Peyer's patch (tissue), 4 donors: ENCODE measurements at regions not wholly inside any gene's neighbourhood (a gene's known extent, or its start where the extent isn't known, plus 50 kb on each side); places are given as distances from the start of the nearest gene placed in this dataset.

Source experiments
- DNase-seq, 3 donors: peaks; one replicate each; pipeline ENCODE4 v3.0.0-alpha.2; 2017 to 2019
- H3K27ac ChIP-seq, 4 donors: fragments of 200-600 bp; sonication (generic); one replicate each; pipeline ENCODE4 v1.5.1; 2016 to 2019
- H3K27me3 ChIP-seq, 2 donors: fragments of 200-600 bp; sonication (generic); one replicate each; pipeline ENCODE4 v1.5.1; 2019
- H3K36me3 ChIP-seq, 3 donors: fragments of 200-600 bp; sonication (generic); one replicate each; pipeline ENCODE4 v1.5.1; 2016 to 2019
- H3K4me1 ChIP-seq, 4 donors: fragments of 200-600 bp; sonication (generic); one replicate each; pipeline ENCODE4 v1.5.1; 2016 to 2019
- H3K4me3 ChIP-seq, 4 donors: fragments of 200-600 bp; sonication (generic); 1 replicate in 3 of 4; 2 replicates in 1 of 4; pipeline ENCODE4 v1.5.1; 2016 to 2019; ENCODE audit warnings: mild to moderate bottlenecking in 1 of 4
- H3K9me3 ChIP-seq, 4 donors: fragments of 200-600 bp; sonication (generic); one replicate each; pipeline ENCODE4 v1.5.1; 2016 to 2019; ENCODE audit warnings: mild to moderate bottlenecking in 1 of 4
- POLR2A ChIP-seq, 2 donors: fragments of 450-650 bp; IDR thresholded peaks; one replicate each; pipeline ENCODE4 v1.5.1; 2017; ENCODE audit warnings: antibody characterized with exemption in 2 of 2, mild to moderate bottlenecking in 2 of 2, moderate library complexity in 2 of 2
- TF ChIP-seq, protein P1 (sequence below), 6 experiments: fragments of 450-650 bp in 4 of 6; fragments of 200-600 bp in 2 of 6; sonication (generic) in 1 of 6; IDR thresholded peaks; one replicate each; pipeline ENCODE4 v1.5.1; 2017 to 2019; ENCODE audit warnings: antibody characterized with exemption in 6 of 6, mild to moderate bottlenecking in 3 of 6, moderate library complexity in 1 of 6

- Histone ChIP-seq H3K9me3 (no peaks in the 10 kb centered on the region), H3K4me1 (no peaks in the 10 kb centered on the region), H3K27me3 (peaks cover 0 to 3% of the 10 kb centered on the region in 2 donors), H3K4me3 (no peak overlapping the region), H3K36me3 (no peaks in the 10 kb centered on the region), H3K27ac (no peak overlapping the region)
- DNase-seq, result no peak
- no peak for TF ChIP-seq POLR2A (IDR thresholded peaks at IDR 0.05)
- TF ChIP-seq, protein P1, sequence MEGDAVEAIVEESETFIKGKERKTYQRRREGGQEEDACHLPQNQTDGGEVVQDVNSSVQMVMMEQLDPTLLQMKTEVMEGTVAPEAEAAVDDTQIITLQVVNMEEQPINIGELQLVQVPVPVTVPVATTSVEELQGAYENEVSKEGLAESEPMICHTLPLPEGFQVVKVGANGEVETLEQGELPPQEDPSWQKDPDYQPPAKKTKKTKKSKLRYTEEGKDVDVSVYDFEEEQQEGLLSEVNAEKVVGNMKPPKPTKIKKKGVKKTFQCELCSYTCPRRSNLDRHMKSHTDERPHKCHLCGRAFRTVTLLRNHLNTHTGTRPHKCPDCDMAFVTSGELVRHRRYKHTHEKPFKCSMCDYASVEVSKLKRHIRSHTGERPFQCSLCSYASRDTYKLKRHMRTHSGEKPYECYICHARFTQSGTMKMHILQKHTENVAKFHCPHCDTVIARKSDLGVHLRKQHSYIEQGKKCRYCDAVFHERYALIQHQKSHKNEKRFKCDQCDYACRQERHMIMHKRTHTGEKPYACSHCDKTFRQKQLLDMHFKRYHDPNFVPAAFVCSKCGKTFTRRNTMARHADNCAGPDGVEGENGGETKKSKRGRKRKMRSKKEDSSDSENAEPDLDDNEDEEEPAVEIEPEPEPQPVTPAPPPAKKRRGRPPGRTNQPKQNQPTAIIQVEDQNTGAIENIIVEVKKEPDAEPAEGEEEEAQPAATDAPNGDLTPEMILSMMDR (IDR thresholded peaks at IDR 0.05), result no peak
Observed at GRCh38 chr18:2303517-2304238, 267.6 kb downstream of the METTL4 start.

DNA sequence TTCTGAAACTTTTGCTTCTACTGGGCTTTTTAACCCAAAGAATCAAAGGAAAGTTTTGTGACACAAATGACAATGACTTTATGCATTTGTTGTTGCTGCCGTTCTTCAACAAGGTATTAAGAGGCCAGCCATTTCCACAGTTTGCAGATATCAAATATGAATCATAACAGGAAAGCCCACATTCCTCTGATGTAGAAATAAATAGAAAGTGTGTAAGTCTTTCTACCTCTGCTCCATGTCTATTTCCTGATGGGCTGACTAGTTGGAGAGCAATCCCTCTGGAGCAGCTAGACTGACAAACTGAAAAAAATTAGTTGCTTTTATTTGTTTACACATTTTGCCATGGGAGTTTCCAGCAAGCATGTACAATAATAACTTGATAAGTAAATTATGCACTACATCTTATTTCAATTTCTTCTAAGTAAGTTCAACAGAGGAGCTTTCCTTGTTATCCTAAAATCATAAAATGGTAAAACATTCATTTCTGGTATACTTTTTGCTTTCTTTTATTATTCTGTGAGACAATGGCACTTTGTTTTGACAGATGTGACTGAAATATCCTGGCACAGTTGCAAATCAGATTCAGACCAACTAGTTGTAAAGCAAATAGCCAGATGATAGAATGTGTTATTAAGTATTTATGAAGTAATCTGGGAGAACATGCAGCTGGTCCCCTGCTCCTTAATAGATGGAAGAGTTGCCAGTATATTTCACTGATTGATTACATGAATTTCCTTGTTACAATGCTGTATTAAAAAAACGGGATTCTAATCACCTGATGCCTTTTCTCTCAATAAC lies 266.7 kb downstream of the METTL4 start:
- Histone ChIP-seq H3K4me1 (no peaks in the 10 kb centered on the region), H3K9me3 (no peaks in the 10 kb centered on the region), H3K36me3 (no peaks in the 10 kb centered on the region), H3K27me3 (peaks cover 0 to 3% of the 10 kb centered on the region in 2 donors), H3K27ac (no peak overlapping the region), H3K4me3 (no peak overlapping the region)
- TF ChIP-seq POLR2A (IDR thresholded peaks at IDR 0.05), result no peak
- TF ChIP-seq, protein P1 (IDR thresholded peaks at IDR 0.05), result no peak
- DNase-seq, result no peak

DNA sequence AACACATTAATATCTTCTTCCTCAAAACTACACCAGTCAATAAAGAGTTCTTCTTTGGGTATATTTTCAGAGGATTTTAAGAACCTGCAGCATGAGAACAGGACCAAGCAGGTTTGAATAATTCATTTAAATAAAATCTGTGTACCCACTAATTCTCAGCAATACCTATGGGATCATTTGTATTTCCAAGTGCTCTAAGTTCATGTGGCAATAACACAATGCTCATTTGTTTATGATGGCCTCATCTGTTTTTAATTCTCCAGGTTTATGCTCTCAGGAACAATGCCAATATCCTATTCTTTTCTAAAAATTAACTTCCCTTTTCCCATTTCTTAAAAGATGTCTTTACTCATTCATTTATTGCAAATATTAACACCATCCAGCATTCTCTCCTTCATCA lies 264.7 kb downstream of the METTL4 start:
- no peak for TF ChIP-seq POLR2A (IDR thresholded peaks at IDR 0.05)
- TF ChIP-seq, protein P1 (IDR thresholded peaks at IDR 0.05), result no peak
- peaks cover 0 to 3% of the 10 kb centered on the region in 2 donors for H3K27me3 ChIP-seq
- no peak overlapping the region for H3K4me3 ChIP-seq
- H3K4me1 ChIP-seq, result no peaks in the 10 kb centered on the region
- no peaks in the 10 kb centered on the region for H3K36me3 ChIP-seq
- DNase-seq, result no peak
- H3K27ac ChIP-seq, result no peak overlapping the region
- no peaks in the 10 kb centered on the region for H3K9me3 ChIP-seq

- Histone ChIP-seq H3K27me3 (no peaks in the 10 kb centered on the region), H3K27ac (no peak overlapping the region), H3K4me1 (no peaks in the 10 kb centered on the region), H3K9me3 (no peaks in the 10 kb centered on the region), H3K4me3 (no peak overlapping the region), H3K36me3 (no peaks in the 10 kb centered on the region)
- TF ChIP-seq, protein P1 (IDR thresholded peaks at IDR 0.05), result no peak
- TF ChIP-seq POLR2A (IDR thresholded peaks at IDR 0.05), result no peak
- DNase-seq, result no peak
Observed at GRCh38 chr18:2310886-2311285, 260.4 kb downstream of the METTL4 start.

DNA sequence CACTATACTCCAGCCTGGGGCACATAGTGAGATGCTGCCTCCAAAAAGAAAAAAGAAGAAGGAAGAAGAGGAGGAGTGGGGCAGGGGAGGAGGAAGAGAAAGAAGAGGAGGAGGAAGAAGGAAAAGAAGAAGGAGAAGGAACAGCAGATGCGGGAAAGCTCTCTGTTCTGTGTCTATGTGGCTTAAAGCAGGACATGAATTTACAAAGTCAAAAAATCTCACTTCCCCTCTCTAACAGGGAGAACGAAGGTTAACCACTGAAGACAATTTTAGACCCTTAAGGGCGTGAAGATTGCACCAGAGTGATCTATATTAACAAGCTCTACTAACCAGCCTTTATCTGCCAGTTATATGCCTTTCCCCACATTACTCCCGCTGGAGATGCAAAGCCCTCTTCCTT lies 258.9 kb downstream of the METTL4 start:
- no peak overlapping the region for H3K4me3 ChIP-seq
- DNase-seq, result no peak
- no peak overlapping the region for H3K27ac ChIP-seq
- H3K4me1 ChIP-seq, result no peaks in the 10 kb centered on the region
- TF ChIP-seq, protein P1 (IDR thresholded peaks at IDR 0.05), result no peak
- no peak for TF ChIP-seq POLR2A (IDR thresholded peaks at IDR 0.05)
- no peaks in the 10 kb centered on the region for H3K36me3 ChIP-seq
- H3K9me3 ChIP-seq, result no peaks in the 10 kb centered on the region
- no peaks in the 10 kb centered on the region for H3K27me3 ChIP-seq
